WERI-Rb-1 (cell line): ENCODE measurements at regions not wholly inside any gene's neighbourhood (a gene's known extent, or its start where the extent isn't known, plus 50 kb on each side); places are given as distances from the start of the nearest gene placed in this dataset.

Source experiments
- DNase-seq: peaks from one replicate; pipeline ENCODE4 v3.0.0-alpha.2; 2020
- H3K27ac ChIP-seq: fragments of 250-450 bp; sonication (Bioruptor Pico); 2 replicates; pipeline ENCODE4 v1.5.1; 2020; ENCODE audit warnings: mild to moderate bottlenecking, moderate library complexity
- H3K27me3 ChIP-seq: fragments of 250-450 bp; sonication (Bioruptor Pico); 2 replicates; pipeline ENCODE4 v1.5.1; 2021; ENCODE audit warnings: mild to moderate bottlenecking, low read depth, moderate library complexity; ENCODE audit not compliant: insufficient read depth, severe bottlenecking
- H3K36me3 ChIP-seq: fragments of 250-450 bp; sonication (Bioruptor Pico); 2 replicates; pipeline ENCODE4 v1.5.1; 2020; ENCODE audit warnings: mild to moderate bottlenecking, moderate library complexity
- H3K4me3 ChIP-seq: 2 replicates; pipeline ENCODE4 v1.5.1; 2011; ENCODE audit warnings: low read depth, mild to moderate bottlenecking, control low read depth, low read length
- H3K9me3 ChIP-seq: fragments of 250-450 bp; sonication (Bioruptor Pico); 2 replicates; pipeline ENCODE4 v1.5.1; 2021; ENCODE audit warnings: mild to moderate bottlenecking, moderate library complexity; ENCODE audit not compliant: severe bottlenecking
- CTCF ChIP-seq: IDR thresholded peaks from 2 replicates; pipeline ENCODE4 v1.5.1; 2011; ENCODE audit warnings: low read depth, mild to moderate bottlenecking, control low read depth, inconsistent platforms, low read length

GRCh38 chr1:81327103-81327710, 473.5 kb upstream of the ADGRL2 start:
- no peaks in the 10 kb centered on the region for H3K9me3 ChIP-seq
- DNase-seq, result no peak
- H3K4me3 ChIP-seq, result no peak overlapping the region
- no peak for TF ChIP-seq CTCF
- H3K36me3 ChIP-seq, result no peaks in the 10 kb centered on the region
- H3K27me3 ChIP-seq, result no peaks in the 10 kb centered on the region
- no peak overlapping the region for H3K27ac ChIP-seq

GRCh38 chr1:81326212-81326611, 474.5 kb upstream of the ADGRL2 start:
- no peaks in the 10 kb centered on the region for H3K36me3 ChIP-seq
- H3K4me3 ChIP-seq, result no peak overlapping the region
- TF ChIP-seq CTCF, result no peak
- no peaks in the 10 kb centered on the region for H3K27me3 ChIP-seq
- no peaks in the 10 kb centered on the region for H3K9me3 ChIP-seq
- H3K27ac ChIP-seq, result no peak overlapping the region
- no peak for DNase-seq

- Histone ChIP-seq H3K36me3 (no peaks in the 10 kb centered on the region), H3K9me3 (no peaks in the 10 kb centered on the region), H3K4me3 (no peak overlapping the region), H3K27ac (no peak overlapping the region), H3K27me3 (no peaks in the 10 kb centered on the region)
- no peak for DNase-seq
- no peak for TF ChIP-seq CTCF
Observed at GRCh38 chr1:81325397-81325796, 475.3 kb upstream of the ADGRL2 start.

- DNase-seq, result no peak
- TF ChIP-seq CTCF, result no peak
- Histone ChIP-seq H3K27me3 (no peaks in the 10 kb centered on the region), H3K9me3 (no peaks in the 10 kb centered on the region), H3K4me3 (no peak overlapping the region), H3K36me3 (no peaks in the 10 kb centered on the region), H3K27ac (no peak overlapping the region)
Observed at GRCh38 chr1:81323862-81324261, 476.9 kb upstream of the ADGRL2 start.

GRCh38 chr1:81317191-81317590, 483.5 kb upstream of the ADGRL2 start:
- H3K9me3 ChIP-seq, result no peaks in the 10 kb centered on the region
- no peak overlapping the region for H3K27ac ChIP-seq
- no peak for TF ChIP-seq CTCF
- H3K4me3 ChIP-seq, result no peak overlapping the region
- no peaks in the 10 kb centered on the region for H3K36me3 ChIP-seq
- DNase-seq, result no peak
- no peaks in the 10 kb centered on the region for H3K27me3 ChIP-seq
